Stimulated activated CD4-positive, alpha-beta T cell treated with anti-CD3 and anti-CD28 coated beads, Interleukin-2, amount 100 ng/mL, for 48 hours (primary cell): ENCODE measurements at regions not wholly inside any gene's neighbourhood (a gene's known extent, or its start where the extent isn't known, plus 50 kb on each side); places are given as distances from the start of the nearest gene placed in this dataset.

Experiments
- DNase-seq, 2 donors: peaks; one replicate each; pipeline ENCODE4 v3.0.0-alpha.2; 2020

GRCh38 chr4:111761531-111761930 is 383.7 kb upstream of the FAM241A start:
- no peak for DNase-seq

- DNase-seq: no peak
These were observed 374.7 kb upstream of the FAM241A start for GRCh38 chr4:111770514-111770913.

DNA sequence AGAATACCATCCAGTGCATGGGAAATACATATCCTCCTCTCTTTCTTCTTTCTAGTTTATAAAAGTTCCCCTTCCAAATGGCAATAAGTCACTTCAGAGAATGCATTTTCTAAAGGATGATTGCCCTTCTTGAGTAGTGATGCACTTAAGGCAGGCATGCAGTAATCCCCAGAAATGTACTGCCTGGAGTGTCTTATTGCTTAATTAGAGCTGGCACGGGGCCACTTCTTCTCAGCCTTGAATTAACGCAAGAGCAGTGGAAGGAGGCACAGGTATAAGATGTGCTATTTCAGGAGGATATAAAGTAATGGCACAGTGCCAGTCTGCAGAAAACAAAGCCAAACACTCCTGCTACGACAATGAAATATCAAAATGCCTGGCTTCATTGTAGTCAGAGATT is 371.4 kb upstream of the FAM241A start:
- no peak for DNase-seq

- DNase-seq: no peak
These were observed 369.5 kb upstream of the FAM241A start for GRCh38 chr4:111775556-111776297.

GRCh38 chr4:111776561-111776960 is 368.7 kb upstream of the FAM241A start:
- DNase-seq: no peak

DNA sequence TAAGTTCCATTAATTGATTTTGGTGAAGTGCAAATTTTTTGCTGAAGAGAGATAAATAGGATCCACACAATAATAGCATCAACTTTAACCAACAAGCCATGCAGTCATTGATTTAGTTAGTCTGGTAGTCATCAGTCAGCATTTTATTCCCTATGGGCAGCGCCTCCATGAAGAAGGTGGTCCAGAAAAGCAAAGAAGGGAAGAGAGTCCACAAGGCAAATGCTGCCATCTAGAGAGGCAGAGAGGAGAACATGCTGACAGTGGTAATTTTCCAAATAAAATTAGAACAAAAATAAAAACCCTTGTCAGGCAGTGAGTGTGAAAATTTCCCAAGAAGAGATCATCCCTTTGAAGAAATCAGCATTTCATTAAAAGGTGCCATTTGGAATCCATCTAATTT is 366.7 kb upstream of the FAM241A start:
- no peak for DNase-seq

DNA sequence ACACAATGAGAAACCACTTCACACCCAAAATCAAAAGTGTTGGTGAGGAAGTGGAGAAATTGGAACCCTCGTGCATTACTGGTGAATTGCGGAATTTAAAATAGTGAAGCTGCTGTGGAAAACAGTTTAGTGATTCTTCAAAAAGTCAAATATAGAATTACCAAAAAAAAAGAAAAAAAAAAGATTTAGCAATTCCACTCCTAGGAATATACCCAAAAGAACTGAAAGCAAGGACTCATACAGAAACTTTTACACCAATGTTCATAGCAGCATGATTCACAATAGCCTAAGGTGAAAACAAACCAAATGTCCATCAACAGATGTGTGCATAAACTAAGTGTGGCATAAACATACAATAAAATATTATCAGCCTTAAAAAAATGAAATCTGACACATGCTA is 364.3 kb upstream of the FAM241A start:
- no peak for DNase-seq

DNA sequence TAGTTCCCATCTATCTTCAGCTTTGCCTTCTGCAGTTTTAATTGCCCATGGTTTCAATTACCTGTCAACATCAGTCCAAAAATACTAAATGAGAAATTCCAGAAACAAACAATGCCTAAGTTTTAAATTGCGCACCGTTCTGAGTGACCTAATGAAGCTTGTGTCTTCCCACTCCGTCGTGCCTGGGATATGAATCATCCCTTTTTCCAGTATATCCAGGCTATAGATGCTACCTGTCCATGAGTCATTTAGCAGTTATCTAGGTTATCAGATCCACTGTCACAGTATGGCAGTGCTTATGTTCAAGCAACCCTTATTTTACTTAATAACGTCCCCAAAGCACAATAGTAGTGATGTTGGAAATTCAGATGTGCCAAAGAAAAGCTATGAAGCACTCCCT is 363.6 kb upstream of the FAM241A start:
- DNase-seq: no peak

- no peak for DNase-seq
These were observed 357.2 kb upstream of the FAM241A start for GRCh38 chr4:111788099-111788498.

DNA sequence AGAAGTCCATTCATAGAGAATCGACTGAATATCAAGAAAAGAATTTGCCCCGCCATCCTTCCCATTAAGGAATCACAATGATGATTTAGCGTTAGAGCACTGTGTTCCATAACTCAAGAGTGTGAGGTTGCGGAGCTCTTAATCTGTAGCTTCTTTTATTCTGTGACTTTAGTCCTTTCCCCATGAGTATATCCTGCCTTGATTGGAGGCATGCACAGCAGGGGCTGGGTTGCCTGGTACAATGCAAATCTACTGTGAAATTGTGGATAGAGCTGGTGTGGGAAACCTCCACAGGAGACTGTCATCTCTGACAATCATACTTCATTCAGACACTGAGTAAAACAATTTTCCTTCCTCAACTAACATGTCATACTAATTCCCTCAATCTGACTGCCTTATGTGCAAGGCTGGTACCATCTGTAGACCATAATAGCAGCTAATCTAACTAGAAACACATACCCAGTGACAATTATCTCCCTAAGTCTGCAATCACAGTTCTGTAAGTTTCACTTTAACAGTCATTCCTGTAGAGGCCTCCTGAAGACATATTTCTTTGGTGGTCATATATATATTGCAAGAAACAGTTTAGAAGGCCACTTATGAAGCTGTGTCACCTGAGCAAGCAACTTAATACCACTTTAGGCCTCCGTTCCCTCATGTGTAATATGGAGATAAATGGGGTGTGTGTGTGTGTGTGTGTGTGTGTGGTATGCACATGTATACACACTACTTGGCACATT is 355.2 kb upstream of the FAM241A start:
- no peak for DNase-seq

- DNase-seq: no peak
These were observed 352.6 kb upstream of the FAM241A start for GRCh38 chr4:111792632-111793031.

- no peak for DNase-seq
These were observed 351.7 kb upstream of the FAM241A start for GRCh38 chr4:111793433-111794091.

DNA sequence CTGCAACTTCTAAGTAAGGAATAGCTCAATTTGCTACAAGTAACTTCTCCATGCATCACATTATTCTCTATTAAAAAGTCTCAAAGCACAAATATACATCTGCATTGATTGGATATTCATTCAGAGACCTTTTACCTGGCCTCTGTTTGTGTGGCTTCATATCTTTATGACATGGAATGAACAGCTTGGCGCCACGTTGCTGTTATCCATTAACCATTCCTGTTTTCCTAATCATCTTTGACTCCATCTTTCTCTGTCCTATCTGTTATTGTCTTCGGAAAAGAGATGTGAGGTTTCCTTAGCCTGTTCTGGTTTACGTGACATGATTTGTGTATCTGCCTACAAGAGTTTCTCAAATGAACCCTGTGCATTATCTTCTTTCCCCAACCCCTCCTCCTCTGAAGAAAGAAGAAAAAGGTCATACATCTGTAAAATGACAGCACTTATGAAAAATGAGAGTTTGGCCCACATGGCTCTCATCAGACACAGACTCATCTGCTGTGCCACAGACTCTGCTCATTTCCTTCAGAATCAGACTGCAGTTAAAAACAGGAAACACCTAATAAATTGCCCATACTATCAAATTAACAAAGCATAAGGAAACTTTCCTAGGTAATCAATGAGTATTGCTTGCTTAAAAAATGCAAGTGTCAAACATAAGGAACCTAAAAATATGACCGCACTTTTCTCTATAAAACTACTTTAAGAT is 347.6 kb upstream of the FAM241A start:
- no peak for DNase-seq

- no peak for DNase-seq
These were observed 346.4 kb upstream of the FAM241A start for GRCh38 chr4:111798840-111799239.

GRCh38 chr4:111800551-111800950 is 344.7 kb upstream of the FAM241A start:
- DNase-seq: no peak

- no peak for DNase-seq
These were observed 343.1 kb upstream of the FAM241A start for GRCh38 chr4:111802191-111802590.

DNA sequence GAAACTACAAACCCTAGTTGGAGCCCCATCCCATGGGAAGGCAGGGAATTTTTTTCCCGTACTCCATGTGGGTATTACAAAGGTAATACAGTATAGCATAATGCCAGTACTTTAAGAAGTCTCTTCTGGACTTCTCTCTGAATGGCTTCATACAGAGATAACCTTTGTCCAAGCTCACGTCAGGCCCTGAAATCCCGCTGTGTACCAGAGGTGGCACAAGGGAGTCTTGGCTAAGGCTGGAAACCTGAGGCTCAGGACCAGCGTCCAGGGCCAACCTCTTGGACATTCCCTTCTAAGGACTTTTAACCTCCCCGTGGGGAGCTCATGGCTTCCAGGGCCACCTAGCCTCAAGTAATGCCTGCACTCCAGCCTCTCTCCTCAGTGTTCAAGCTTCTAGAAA is 338.9 kb upstream of the FAM241A start:
- DNase-seq: no peak

- DNase-seq: no peak
These were observed 337.7 kb upstream of the FAM241A start for GRCh38 chr4:111807576-111807975.

- no peak for DNase-seq
These were observed 337.1 kb upstream of the FAM241A start for GRCh38 chr4:111808174-111808573.

DNA sequence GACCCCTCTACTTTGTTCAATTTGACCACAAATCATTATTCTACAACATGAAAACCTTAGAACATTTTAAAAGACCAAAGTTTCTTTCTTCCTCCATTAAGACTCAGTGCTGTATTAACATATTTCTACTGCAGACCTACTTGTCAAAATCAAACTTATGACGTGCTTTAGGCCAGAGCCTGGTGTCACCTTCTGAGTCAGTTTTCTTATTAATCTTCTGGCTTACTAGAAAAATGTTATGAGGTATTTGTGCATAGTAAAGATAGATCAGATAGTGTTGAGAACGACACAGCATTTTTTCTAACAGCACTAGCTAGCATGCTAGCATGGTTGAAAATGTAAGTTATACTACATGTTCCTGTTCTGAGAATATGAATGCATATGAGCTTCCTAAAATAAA is 333.6 kb upstream of the FAM241A start:
- no peak for DNase-seq

- DNase-seq: no peak
These were observed 333.1 kb upstream of the FAM241A start for GRCh38 chr4:111812114-111812513.

DNA sequence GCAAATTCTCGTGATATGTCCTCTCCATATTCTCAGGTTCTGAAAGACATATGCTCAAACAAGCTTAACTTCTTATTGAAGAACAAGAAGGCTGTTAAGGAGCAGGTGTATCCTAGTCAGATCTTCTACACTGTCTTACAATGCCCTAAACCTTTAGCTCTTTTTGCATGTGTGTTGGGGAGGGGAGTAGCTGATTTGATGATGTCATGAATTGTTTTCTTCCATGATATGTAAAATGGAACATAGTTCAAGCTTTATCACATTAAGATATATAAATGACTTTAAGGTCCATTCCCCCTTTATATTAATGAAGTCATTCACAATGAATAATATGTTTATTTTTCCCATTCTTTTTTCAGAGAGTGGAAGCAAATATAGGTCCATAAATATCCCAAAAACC is 332.5 kb upstream of the FAM241A start:
- DNase-seq: no peak

- no peak for DNase-seq
These were observed 331.6 kb upstream of the FAM241A start for GRCh38 chr4:111813555-111814140.
